Esophagus muscularis mucosa (tissue), 4 donors: ENCODE measurements at regions not wholly inside any gene's neighbourhood (a gene's known extent, or its start where the extent isn't known, plus 50 kb on each side); places are given as distances from the start of the nearest gene placed in this dataset.

ENCODE experiments used
- CTCF ChIP-seq, 3 experiments: fragments of 200-600 bp in 2 of 3; fragments of 450-650 bp in 1 of 3; sonication (generic) in 2 of 3; IDR thresholded peaks; one replicate each; pipeline ENCODE4 v1.5.1; 2017 to 2019; ENCODE audit warnings: antibody characterized with exemption in 3 of 3, mild to moderate bottlenecking in 2 of 3, moderate library complexity in 1 of 3
- EP300 ChIP-seq: sonication (generic); formaldehyde crosslinking; IDR thresholded peaks from one replicate; pipeline ENCODE4 v1.6.1; 2017; ENCODE audit warnings: antibody characterized with exemption
- POLR2AphosphoS5 ChIP-seq, 2 donors: sonication (generic); formaldehyde crosslinking; IDR thresholded peaks; one replicate each; pipeline ENCODE4 v1.6.1; 2017; ENCODE audit warnings: antibody characterized with exemption in 2 of 2

- TF ChIP-seq EP300 (no peak), POLR2AphosphoS5 (IDR thresholded peaks at IDR 0.05) (no peak), CTCF (IDR thresholded peaks at IDR 0.05) (no peak)
Observed at GRCh38 chr2:142308744-142309143, 177.9 kb upstream of the LRP1B start.
